ENCODE measurements at regions not wholly inside any gene's neighbourhood (a gene's known extent, or its start where the extent isn't known, plus 50 kb on each side); places are given as distances from the start of the nearest gene placed in this dataset.

DNA sequence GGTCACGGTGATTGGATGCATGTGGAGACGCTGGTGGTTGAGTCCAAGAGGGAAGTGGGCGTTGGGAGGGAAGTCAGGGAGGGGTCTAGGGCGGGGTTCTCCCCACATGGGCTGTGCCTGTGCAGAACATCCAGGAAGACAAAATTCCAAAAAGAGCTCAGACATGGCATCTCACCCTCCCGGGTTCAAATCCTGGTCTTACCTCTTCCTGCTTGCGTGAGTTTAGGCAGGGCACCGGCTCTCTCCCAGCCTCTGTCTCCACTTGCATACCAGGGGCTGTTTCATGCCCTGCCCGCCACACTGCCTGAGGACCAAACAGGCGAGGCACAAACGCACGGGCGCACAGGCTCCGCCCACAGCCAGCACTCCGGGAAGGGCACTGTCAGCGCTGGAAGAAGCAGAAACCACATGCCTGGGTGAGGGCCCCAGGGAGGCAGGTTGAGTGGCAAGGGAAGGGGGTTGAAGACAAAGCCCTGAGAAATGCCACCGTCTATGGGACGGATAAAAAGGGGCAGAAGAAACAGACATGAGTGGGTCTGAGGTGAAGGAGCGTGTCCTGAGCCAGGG, 123.6 kb upstream of the SOX1 start:
- DNase-seq (no peak), ATAC-seq (no peak)
- intact Hi-C loops (cut with DNase I) = no loop called here

- DNase-seq (no peak), ATAC-seq (no peak)
- intact Hi-C loops (cut with DNase I) = no loop called here
Measured at GRCh38 chr13:111944171-111944583, 122.8 kb upstream of the SOX1 start.

DNA sequence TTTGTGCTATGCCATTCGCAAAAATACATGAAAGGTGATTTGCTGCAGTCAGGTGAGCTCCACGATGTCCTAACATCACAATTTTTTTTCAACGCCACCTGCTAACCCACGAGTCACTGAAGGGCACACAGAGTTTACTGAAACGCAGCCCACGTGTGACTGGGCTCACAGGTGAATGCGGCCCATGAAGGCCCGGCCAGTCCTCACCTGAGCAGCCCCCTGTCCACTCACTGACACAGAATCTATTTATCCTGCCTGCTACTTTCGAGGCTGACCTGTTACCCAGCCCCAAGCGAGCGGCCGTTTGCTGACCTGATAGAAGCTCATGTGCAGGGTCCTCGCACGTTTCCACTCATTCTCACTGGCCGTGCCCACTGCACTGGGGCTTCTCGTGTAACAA, 121.9 kb upstream of the SOX1 start:
- intact Hi-C loops (cut with DNase I) = no loop called here
- DNase-seq (no peak), ATAC-seq (no peak)

GRCh38 chr13:111946214-111946613, 120.7 kb upstream of the SOX1 start:
- DNase-seq = no peak
- ATAC-seq = no peak
- intact Hi-C loops (cut with DNase I) = no loop called here

DNA sequence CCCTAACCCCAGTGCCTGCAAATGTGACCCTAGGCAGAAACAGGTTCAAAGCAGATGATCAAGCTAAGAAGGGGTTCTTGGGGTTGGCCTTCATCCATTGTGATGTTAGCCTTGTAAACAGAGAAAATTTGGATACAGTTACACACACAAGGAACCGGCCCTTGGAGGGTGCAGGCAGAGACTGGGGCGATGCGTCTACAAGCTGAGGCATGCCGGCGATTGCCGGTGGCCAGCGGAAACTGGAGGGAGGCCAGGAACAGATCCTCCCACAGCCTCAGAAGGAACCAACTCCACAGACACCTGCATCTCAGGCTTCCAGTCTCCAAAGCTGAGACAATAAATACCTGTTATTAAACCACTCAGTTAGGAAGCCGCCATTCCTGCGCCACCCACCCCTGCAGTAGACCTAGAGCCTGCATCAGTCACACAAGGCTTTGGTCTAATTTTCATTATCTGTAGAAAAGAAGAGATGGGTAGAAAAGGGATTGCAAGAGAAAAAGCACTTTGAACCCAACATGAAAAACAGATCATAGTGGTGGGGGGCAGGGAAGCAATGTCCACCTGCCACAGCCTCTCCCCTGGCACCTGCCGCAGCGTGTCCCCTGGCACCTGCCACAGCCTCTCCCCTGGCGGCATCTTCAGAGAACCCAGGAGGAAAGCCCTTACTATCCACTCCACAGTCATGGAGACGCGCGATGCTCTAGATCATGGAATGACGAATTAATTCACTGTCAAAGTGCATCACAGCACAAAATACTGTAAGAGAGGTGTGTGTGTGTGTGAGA, 119.7 kb upstream of the SOX1 start:
- DNase-seq (no peak), ATAC-seq (no peak)
- intact Hi-C loops (cut with DNase I) = no loop called here

- intact Hi-C loops (cut with DNase I) = no loop called here
- DNase-seq = no peak
- ATAC-seq = no peak
Measured at GRCh38 chr13:111947876-111948275, 119.1 kb upstream of the SOX1 start.

DNA sequence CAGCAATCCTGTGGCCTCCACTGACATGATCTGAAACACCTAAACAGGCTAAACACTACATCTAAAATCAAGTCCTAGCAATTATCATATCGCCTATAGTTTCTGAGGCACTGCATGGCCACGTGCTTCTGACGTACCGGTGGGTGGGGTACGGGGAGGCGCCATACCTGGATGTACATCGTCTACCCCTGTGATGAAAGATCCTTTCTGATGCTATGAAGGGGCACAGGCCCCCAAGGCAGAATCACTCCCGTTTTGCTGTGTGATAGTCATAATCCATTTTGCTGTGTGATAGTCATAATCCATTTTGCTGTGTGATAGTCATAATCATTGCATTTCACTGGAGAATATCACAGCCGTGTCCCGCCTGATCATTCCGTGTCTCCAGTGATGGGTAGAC, 118.7 kb upstream of the SOX1 start:
- intact Hi-C loops (cut with DNase I) = no loop called here
- no peak for DNase-seq
- no peak for ATAC-seq

DNA sequence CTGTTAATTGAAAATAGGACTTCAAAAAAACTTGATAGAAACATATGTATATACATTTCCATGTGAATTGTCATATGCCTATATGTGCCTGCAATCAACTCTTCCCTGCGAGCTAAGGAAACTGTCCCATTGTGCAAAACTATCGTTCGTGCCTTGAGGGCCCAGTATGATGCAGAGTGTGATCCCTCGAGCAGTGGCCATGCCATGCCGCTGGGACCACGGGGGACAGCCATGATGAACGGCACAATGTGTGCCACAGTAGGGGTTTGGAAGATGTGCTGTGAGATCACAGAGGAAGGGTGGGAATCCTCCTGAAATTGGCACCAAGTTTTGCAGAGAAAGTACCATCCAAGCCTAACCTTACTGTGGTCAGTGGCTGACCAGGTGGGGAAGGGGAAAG, 118.1 kb upstream of the SOX1 start:
- DNase-seq (no peak), ATAC-seq (no peak)
- intact Hi-C loops (cut with DNase I) = no loop called here

- intact Hi-C loops (cut with DNase I) = no loop called here
- ATAC-seq = no peak
- DNase-seq = no peak
Measured at GRCh38 chr13:111949311-111949710, 117.6 kb upstream of the SOX1 start.

GRCh38 chr13:111950697-111951096, 116.3 kb upstream of the SOX1 start:
- intact Hi-C loops (cut with DNase I) = no loop called here
- DNase-seq (no peak), ATAC-seq (no peak)

DNA sequence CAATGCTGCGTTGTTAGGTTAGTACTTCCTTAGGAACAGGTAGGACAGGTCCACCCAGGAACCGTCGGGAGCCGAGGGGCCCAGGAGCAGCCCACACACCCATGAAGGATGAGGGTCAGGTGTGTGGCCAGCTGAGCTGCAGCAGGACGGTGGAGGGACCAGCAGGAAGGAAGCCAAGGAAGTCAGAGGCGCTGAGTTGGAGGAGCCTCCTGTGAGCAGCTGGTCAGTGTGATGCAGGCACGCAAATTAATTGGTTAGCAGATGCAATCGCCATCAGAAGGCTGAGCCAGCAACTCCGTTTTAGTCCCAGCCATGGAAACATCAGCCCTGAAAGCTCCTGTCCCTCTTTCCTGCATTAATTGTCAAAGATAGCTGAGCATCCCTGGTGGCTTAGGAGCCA, 114.9 kb upstream of the SOX1 start:
- no peak for ATAC-seq
- no peak for DNase-seq
- intact Hi-C loops (cut with DNase I) = no loop called here

DNA sequence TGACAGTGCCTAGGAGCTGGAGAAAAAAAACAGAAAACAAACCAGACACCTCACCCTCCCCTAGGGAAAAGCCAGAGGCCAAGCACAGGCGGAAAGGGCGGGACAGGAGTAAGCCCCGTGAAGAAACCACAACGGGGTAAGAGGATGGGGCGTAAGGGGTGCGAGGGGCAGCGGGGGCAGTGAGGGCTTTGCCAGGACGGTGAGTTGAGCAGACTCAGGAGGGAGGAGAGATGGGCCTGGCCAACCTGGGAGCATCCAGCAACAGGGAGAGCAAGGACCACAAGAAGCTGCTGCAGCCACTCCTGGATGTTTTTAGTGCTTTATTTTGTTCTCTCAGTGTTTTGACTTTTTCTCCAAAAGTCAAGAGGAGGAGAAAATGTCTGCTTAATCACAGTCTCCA, 114.1 kb upstream of the SOX1 start:
- DNase-seq (no peak), ATAC-seq (no peak)
- intact Hi-C loops (cut with DNase I) = no loop called here

DNA sequence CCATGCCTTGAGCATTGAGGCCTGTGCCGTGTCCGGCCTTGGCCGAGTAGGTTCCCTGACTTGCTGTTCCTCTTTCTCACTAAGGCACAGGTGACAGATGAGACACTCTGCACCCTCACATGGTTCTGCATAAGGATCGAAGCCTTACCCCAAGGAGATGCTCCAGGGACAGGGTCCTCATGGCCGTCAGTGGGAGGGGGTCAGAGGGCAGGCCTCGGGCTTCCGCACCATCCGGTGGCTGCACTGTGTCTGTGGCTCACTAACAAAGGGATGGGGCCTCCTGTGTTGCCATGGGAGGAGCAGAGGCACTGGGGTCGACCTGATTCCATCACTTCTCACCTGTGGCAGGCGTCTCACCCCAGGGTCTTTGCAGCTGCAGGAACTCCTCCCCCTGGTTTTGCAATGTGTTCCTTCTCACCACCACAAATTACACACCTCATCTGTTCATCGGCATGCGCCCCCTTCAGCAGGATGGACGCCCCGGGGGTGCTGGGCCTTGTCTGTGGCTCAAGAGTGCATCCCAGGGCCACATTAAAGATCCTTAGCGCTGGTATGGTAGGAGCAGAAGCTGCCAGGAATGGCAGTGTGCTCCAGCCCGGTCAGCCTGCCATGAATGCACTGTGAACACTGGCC, 113.3 kb upstream of the SOX1 start:
- intact Hi-C loops (cut with DNase I) = no loop called here
- no peak for ATAC-seq

DNA sequence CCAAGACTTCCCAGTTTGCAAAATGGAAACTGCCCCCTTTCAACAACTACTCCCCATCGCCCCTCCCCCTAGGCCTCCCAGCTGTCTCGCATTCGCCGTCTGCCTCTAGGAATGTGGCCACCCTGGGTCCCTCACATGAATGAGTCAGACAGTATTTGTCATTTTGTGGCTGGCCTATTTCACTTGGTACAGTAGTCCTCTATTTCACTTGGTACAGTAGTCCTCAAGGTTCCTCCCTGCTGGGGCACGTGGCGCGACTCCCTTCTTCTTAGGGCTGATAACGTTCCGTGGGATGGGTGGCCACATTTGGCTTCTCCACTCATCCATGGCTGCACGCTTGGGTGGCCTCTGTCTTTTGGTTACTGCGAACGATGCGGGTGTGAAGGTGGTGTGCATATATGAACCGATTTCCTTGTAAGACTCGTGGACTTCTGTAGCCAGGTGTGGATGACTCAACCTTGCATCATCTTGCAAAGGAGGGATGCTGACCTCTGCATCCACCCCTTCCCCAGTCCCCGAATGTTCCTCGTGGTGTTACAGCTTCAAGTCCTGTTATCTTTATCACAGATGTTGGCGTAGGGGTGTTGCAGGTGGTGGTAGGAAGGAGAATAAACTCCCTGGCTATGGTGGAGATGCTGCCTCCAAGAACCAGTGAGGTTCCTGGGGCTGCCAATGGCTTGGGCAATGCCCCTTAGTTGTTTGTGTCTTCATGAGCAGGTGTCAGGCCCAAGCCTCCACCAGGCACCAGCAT, 112.1 kb upstream of the SOX1 start:
- intact Hi-C loops (cut with DNase I) = no loop called here
- ATAC-seq (no peak), DNase-seq (no peak)

More for the DNA sequence above, 113.3 kb upstream of the SOX1 start:
- DNase-seq = no peak

DNA sequence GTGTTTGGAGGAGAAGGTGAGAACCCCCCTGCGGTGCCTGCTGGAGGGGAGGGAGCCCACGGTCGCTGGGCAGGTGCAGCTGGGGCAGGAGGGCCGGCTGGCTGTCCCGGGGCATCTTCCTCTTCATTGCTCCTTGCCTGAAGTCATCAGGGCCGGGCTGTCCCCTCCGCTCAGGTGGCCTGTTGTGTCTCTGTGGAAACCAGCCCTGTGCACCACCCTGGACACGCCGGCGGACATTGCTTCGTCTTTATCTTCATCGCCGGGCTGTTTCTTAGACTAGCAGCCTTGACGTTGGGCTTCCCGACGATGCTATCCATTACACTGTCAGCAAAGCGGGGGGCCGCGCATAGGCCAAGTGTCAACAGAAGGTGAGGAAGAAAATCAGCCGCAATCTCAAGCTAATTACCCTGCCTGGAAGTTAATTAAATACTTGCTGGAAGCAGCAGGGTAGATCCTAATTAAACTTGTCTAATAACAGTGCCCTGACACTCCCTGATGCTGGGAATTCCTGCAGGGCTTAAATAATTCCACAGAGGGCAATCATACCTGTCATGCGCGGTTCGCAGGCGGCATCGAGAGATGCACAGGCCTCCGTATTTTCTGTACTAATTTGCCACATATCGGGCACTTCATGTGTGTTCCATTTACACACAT, 111.4 kb upstream of the SOX1 start:
- no peak for ATAC-seq
- DNase-seq = no peak
- intact Hi-C loops (cut with DNase I) = no loop called here

- intact Hi-C loops (cut with DNase I) = no loop called here
- DNase-seq (no peak), ATAC-seq (no peak)
Measured at GRCh38 chr13:111956261-111957151, 110.4 kb upstream of the SOX1 start.

DNA sequence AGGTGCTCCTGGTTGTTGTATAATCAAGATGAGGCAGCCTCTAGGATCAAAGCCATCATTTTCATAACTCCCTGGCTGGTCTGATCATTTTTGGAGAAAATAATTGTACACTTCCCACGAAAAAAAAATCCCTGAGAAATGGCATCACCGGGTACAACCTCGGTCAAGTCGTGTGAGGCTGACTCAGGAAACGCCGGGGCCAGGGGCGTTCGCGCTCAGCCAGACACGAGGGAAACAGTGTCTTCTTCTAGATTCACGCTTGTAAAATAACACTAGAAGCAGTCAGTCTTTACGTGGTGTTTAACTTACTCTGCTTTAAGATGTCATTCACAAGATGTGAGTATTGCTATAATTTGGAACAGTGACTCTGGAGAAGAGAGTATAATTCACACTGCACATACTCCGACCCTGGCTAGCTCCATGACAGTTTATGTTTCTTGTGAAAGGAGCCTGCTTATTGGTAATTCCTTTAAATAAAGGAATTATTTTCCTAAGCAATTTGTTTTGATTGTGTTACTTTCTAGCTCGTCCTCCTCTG, 109.0 kb upstream of the SOX1 start:
- intact Hi-C loops (cut with DNase I) = no loop called here

GRCh38 chr13:111958612-111959395, 108.1 kb upstream of the SOX1 start:
- intact Hi-C loops (cut with DNase I) = no loop called here
- ATAC-seq = no peak

More for the DNA sequence above, 109.0 kb upstream of the SOX1 start:
- ATAC-seq = no peak
- no peak for DNase-seq

More at GRCh38 chr13:111958612-111959395, 108.1 kb upstream of the SOX1 start:
- no peak for DNase-seq
